OCI-LY7 (cell line): ENCODE measurements at regions not wholly inside any gene's neighbourhood (a gene's known extent, or its start where the extent isn't known, plus 50 kb on each side); places are given as distances from the start of the nearest gene placed in this dataset.

ENCODE experiments used
- EZH2phosphoT487 ChIP-seq: fragments of 200-600 bp; sonication (generic); IDR thresholded peaks from 2 replicates; pipeline ENCODE4 v1.6.1; 2018; ENCODE audit warnings: low read depth, borderline replicate concordance, mild to moderate bottlenecking, mixed run types, antibody characterized with exemption, low read length, moderate library complexity, mixed read lengths
- TF ChIP-seq, protein P1 (sequence below): fragments of 200-600 bp; sonication (generic); conservative IDR thresholded peaks from 2 replicates; pipeline ENCODE4 v1.5.1; 2014; ENCODE audit warnings: mild to moderate bottlenecking, antibody characterized with exemption, low read length, moderate library complexity, mixed read lengths

DNA sequence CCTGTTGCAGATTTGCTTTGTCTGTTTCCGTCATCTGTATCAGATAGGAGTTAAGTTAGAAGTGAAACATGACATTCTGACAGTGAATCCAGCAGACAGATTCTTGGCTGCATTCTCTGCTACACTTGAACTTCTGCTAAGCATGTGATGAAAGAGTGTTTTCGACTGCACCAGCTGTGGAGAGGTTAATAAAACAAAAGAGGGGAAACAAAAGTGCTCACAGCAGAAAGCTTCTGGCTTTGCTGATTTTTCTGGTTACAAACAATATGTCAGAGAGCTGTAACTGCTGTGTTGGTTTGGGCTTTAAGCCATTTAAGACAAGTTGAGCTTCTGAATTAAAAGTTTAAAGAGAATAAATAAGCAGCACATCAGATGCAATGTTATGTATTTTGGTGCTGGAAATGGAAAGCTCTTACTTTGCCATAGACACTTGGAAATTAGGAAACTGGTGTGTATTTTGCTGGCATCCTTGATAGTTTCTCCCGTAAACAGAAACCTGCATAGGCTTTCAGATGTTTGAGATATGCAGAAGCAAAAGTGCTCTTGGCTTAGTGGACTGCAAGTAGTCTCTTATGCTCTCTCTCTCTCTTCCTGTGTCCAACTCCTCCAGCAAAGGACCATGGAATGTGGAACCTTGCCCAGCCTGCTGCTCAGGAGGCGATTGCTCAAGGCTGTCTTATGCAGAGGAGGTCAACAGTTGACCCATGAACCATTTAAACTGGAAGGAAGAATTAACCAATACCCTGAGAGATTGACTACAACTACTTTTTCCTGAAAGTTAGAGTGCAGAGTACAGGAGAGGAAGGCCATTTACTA is 104.9 kb downstream of the RPS12 start:
- TF ChIP-seq EZH2phosphoT487: no peak
- TF ChIP-seq, protein P1, sequence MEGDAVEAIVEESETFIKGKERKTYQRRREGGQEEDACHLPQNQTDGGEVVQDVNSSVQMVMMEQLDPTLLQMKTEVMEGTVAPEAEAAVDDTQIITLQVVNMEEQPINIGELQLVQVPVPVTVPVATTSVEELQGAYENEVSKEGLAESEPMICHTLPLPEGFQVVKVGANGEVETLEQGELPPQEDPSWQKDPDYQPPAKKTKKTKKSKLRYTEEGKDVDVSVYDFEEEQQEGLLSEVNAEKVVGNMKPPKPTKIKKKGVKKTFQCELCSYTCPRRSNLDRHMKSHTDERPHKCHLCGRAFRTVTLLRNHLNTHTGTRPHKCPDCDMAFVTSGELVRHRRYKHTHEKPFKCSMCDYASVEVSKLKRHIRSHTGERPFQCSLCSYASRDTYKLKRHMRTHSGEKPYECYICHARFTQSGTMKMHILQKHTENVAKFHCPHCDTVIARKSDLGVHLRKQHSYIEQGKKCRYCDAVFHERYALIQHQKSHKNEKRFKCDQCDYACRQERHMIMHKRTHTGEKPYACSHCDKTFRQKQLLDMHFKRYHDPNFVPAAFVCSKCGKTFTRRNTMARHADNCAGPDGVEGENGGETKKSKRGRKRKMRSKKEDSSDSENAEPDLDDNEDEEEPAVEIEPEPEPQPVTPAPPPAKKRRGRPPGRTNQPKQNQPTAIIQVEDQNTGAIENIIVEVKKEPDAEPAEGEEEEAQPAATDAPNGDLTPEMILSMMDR: no peak
